Muscle of back (tissue), 3 donors: ENCODE measurements at regions not wholly inside any gene's neighbourhood (a gene's known extent, or its start where the extent isn't known, plus 50 kb on each side); places are given as distances from the start of the nearest gene placed in this dataset.

ENCODE experiments used
- DNase-seq, 3 donors: peaks; one replicate each; pipeline versions ENCODE4 v3.0.0 to v3.0.0-alpha.2; 2013

- no peak for DNase-seq
These were observed 238.4 kb upstream of the JUN start for GRCh38 chr1:59022199-59022598.

DNA sequence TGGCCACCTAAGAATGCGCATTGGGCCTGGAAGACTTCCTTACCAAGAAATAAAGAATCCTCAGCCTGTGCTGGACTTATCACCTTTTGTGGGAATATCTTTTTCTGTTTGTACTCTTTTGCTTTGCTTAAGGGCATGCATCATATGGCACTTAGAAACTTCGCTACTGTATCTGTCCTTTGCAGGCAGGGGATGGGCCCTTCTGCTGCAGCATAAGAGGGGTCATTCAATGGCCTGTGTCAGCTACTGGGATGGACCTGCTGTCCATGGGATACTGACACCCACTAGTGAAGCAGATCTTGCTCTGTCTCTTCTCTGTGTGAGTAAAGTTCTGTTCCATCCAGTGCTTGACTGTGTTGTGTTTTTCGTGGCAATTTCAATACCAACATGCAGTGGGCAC lies 239.0 kb upstream of the JUN start:
- no peak for DNase-seq

- no peak for DNase-seq
These were observed 241.4 kb upstream of the JUN start for GRCh38 chr1:59025201-59025600.

- DNase-seq: peak in 1 of 3 donors; percentile 38
These were observed 242.1 kb upstream of the JUN start for GRCh38 chr1:59025898-59026426.

GRCh38 chr1:59026472-59026948 lies 242.7 kb upstream of the JUN start:
- DNase-seq: peak in 1 of 3 donors; percentile 95

DNA sequence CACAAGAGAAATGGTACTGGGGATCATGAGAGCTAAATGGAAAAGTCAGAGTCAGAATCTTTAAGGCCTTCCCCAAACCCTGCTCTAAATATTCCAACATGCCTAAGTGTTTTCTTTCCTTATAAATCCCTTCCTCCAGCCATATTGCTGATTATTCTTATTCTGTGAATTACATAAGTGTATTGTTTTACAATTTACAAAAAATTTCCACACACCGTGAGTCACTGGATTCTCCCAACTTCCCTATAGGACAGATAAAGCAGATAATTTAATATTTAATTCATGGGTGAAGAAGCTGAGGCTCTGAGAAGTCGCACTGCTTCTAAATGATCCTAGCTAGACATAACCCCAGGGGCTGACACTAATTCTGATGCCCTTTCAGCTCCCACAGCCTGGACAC lies 243.3 kb upstream of the JUN start:
- DNase-seq: no peak

DNA sequence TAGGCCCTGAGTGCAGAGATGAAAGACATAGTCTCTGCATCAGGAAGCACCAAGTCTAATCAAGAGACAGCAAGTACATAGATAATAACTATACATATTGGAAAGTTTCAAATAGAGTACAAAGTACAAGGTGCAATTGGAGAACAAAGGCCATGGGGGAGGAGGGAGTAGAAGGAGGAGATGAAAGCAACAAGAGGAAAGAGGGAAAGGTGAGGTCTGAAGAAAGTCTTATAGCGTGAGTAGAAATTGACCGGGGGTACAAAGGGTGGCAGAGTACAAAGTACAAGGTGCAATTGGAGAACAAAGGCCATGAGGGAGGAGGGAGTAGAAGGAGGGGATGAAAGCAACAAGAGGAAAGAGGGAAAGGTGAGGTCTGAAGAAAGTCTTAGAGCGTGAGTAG lies 244.2 kb upstream of the JUN start:
- DNase-seq: no peak

DNA sequence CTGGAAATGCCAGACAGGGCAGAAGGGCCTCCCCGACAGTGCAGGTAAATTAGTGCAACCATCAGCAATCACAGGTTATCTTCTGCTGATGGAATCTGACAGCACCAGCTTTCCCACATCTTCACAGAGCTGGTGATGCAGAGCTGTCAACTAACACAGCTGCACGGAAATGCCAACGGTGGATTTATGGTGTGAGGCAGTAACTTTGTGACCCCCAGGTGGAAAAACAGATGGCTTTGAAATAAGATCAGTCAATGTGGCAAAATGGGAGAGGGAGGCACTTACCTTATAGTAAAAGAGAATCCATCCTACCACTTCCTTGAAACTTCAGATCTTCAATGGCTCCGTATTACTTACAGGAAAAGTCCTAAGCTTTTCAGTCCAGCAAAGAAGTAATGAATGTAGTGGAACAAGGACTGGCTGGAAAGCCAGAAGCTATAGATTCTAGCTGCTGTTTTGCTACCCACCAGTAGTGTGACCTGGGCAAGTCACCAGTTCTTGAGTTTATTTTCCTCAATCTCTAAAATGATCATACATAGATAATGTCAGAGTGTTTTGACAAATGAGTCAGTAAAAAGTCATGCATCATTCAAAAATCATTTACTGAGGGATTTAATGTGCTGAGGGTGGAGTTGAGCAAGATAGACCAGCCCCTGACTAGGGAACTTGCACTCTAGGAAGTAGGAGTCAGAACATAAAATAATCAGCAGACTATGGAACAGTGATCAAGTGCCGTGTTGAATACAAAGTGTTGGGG lies 245.7 kb upstream of the JUN start:
- DNase-seq: no peak

- no peak for DNase-seq
These were observed 248.4 kb upstream of the JUN start for GRCh38 chr1:59032228-59032627.

DNA sequence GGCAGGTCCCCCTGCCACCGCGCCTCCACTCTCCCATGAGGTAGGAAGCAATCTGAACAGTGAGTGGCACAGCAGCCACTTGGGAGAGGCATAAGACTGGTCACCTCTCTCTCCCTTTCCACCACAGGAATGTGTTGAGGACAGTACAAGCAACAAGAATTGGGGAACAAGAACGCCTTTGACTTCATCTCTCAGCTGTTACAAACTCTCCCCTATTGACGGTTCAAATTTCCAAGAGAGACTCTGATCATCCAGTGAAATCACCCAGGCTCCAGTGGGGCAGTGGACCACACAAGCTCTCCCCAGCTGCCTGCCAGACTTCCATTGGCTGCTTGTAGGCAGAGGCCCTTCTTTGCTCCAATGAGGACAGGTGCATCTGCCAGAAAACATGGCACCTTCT lies 249.9 kb upstream of the JUN start:
- DNase-seq: no peak

DNA sequence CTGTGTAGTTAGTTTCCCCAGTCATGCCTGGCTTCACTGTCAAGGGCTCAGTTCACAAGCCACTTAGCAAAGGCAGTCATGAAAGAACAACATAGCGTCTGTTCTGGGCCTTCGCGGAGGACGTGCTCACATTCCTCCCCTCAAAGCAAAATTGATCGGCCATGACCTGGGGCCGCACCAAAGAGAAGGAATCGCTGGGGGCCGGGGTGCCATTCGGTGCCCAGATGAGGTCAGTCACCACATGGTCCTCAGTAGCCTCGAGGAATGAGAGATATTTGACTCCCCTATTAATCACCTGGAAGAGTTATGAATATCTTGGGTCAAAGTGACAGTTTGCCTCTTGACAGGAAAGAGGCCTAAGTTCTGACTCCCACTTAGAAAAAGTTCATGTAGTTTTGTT lies 251.1 kb upstream of the JUN start:
- no peak for DNase-seq

GRCh38 chr1:59039551-59039950 lies 255.7 kb upstream of the JUN start:
- DNase-seq: no peak

DNA sequence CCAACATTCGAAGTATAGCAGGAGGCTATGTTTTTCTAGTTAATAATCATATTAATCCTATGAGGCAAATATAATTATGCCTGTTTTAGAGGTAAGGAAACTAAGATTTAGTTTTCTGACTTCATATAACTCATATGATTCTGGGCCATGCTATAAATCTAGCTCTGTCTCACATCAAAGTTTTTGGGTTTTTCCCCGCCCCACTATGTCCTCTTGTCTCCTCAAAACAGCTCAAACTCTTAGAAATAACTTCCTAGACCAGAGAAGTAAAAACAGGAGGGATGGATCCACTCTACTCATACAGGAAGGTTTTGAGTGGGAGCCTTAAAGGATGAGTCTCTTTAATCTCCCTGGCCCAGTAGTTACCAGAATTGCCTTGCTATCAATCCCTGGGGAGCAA lies 256.4 kb upstream of the FGGY start:
- DNase-seq: no peak

DNA sequence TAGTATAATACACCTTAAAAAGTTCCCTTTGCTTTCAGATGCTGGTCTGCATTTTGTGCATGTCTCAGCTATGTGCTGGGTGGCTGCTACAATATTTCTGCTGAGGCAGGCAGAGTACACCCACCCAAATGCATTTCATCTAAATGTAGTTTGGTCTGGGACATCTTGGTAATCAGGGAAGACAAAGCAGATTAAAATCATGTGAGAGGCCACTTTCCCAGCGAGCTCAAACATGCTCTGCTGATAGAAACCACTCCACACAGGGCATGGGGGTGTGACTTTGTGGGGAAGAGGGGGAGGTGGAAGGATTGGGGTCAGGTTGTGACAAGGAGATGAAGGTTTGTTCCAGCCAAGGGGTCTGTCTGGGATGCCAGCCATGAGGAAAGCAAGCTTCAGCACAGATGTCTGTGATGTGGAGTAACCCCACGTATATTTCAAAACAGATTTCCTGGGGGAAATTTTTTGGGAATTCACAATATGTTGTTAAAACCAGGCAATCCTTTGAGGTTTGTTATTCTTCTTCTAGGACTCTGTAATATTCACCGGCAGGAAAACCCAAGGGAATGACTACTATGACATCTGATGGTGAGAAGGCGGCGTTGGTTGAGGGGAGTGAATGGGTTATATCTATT lies 255.1 kb upstream of the FGGY start:
- DNase-seq: no peak

DNA sequence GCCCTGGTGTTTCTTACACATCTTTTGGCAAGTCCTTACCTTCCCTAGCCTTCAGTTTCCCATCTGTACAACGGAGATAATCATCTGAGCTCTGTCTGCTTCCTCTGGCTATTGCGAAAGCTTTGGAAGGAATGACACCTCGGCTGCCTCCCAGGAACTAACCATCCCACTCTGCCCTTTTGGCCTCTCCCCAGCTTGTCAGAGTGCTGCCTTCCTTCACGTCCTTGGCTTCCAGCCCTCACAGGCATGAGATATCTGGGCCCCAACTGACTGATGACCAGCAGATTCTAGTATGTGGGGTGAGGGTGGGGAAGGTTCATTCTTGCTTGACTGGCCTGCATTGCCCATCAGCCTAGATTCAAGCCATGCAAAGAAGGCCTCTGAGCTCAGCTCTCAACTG lies 253.1 kb upstream of the FGGY start:
- peak in 1 of 3 donors; percentile 80 for DNase-seq

GRCh38 chr1:59044535-59045121 lies 252.3 kb upstream of the FGGY start:
- DNase-seq: no peak

DNA sequence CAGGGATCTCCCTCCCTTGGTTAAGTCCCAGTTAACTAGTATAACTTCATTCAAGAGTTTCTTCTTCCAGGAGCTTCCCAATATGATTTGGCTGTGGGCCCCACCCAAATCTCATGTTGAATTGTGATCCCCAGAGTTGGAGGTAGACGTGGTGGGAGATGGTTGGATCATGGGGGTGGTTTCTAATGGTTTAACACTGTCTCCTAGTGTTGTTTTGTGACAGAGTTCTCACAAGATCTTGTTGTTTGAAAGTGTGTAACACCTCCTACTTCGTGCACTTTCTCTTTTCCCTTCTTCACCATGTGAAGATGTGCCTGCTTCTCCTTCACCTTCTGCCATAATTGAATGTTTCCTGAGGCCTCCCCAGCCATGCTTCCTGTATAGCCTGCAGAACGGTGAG lies 251.8 kb upstream of the FGGY start:
- DNase-seq: no peak

- no peak for DNase-seq
These were observed 251.3 kb upstream of the FGGY start for GRCh38 chr1:59045636-59046035.

GRCh38 chr1:59046134-59046533 lies 250.8 kb upstream of the FGGY start:
- no peak for DNase-seq

GRCh38 chr1:59046730-59047157 lies 250.2 kb upstream of the FGGY start:
- no peak for DNase-seq

- no peak for DNase-seq
These were observed 245.9 kb upstream of the FGGY start for GRCh38 chr1:59051007-59051406.

- DNase-seq: no peak
These were observed 244.7 kb upstream of the FGGY start for GRCh38 chr1:59052166-59052590.

DNA sequence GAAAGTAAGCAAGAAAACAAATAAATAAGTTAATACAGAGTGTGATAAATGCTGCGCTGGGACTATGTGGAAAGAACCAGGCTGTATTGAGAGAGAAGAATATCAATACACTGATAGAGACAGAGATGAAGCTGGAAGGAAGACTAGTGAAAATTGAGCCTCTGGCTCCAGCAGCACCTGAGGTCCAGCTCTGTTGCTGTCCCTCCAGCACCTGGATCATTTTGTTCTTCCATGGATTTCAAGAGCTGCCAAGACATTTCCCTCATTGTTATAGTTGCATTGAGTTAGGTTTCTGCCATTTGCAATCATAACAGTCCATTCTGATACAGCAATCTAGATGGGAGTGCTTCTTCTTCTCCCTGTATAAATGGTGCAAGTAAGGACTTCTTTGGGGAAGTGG lies 242.7 kb upstream of the FGGY start:
- no peak for DNase-seq
